MCF 10A (cell line): ENCODE measurements at regions not wholly inside any gene's neighbourhood (a gene's known extent, or its start where the extent isn't known, plus 50 kb on each side); places are given as distances from the start of the nearest gene placed in this dataset.

ENCODE experiments used
- BruUV-seq: library from RNA; stranded (reverse); fragments of 400-500 nt; replicated peaks from 2 replicates; lab custom pipeline; 2021; lab: Mats Ljungman, UMichigan
- CTCF ChIA-PET: fragments of 300-600 bp; sonication (Branson Sonifier 250); formaldehyde crosslinking; extraction: SDS; loops from one replicate; lab custom pipeline; 2021; ENCODE audit warnings: antibody characterized with exemption, inconsistent platforms; lab: Yijun Ruan, JAX
- POLR2A ChIA-PET: fragments of 300-600, 350-650 bp; sonication (Branson Sonifier 250); formaldehyde crosslinking; extraction: SDS; loops from one replicate; lab custom pipeline; 2020; ENCODE audit warnings: antibody characterized with exemption, inconsistent platforms; lab: Yijun Ruan, JAX
- DNase-seq: peaks from one replicate; pipeline ENCODE4 v3.0.0-alpha.2; 2018; ENCODE audit not compliant: unreplicated experiment
- H3K27ac Mint-ChIP-seq: one replicate; pipeline ENCODE4 v1.8.0; 2022; ENCODE audit warnings: mild to moderate bottlenecking, low read depth, mixed read lengths; ENCODE audit not compliant: unreplicated experiment
- H3K27me3 Mint-ChIP-seq: one replicate; pipeline ENCODE4 v1.8.0; 2022; ENCODE audit warnings: mixed read lengths; ENCODE audit not compliant: insufficient read depth, unreplicated experiment
- H3K36me3 Mint-ChIP-seq: one replicate; pipeline ENCODE4 v1.8.0; 2022; ENCODE audit warnings: mild to moderate bottlenecking, moderate library complexity, mixed read lengths; ENCODE audit not compliant: insufficient read depth, unreplicated experiment
- H3K4me1 Mint-ChIP-seq: one replicate; pipeline ENCODE4 v1.8.0; 2022; ENCODE audit warnings: mixed read lengths; ENCODE audit not compliant: insufficient read depth, unreplicated experiment
- H3K4me3 Mint-ChIP-seq: one replicate; pipeline ENCODE4 v1.8.0; 2022; ENCODE audit warnings: mild to moderate bottlenecking, moderate library complexity, mixed read lengths; ENCODE audit not compliant: unreplicated experiment
- H3K9me3 Mint-ChIP-seq: one replicate; pipeline ENCODE4 v1.8.0; 2022; ENCODE audit warnings: mixed read lengths; ENCODE audit not compliant: unreplicated experiment
- intact Hi-C: fragments of 100-400 bp; cut with micrococcal nuclease; formaldehyde crosslinking; loops from 2 replicates; pipeline ENCODE4 v1.14.1; 2022
- TF ChIP-seq, protein P1 (sequence below): fragments of 200-600 bp; IDR thresholded peaks from one replicate; pipeline ENCODE4 v1.8.0; 2022; ENCODE audit warnings: antibody characterized with exemption, mild to moderate bottlenecking; ENCODE audit not compliant: unreplicated experiment

DNA sequence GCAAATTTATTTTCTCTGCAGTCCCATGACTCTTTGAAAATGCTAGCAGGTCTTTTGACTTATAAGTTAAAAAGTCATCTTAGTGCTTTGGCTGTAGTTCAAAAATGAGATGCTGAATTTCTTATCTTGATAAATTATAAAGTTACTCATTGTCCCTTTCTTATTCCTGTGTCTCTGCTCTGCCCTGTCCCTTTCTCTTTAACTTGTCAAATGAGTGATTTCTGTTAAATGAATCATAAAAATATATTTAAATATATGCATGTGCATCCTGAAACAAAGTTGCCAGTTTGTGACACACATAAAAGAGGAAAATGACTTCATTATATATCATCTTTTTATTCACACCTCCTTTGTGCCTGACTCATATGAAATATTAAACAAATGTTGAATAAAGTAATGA is 1097.3 kb upstream of the EPHA6 start:
- ChIA-PET POLR2A (no interaction called here), CTCF (no interaction called here)
- intact Hi-C loops = no loop called here
- no peak overlapping the region for H3K27ac Mint-ChIP-seq
- no TSS peak for BruUV-seq
- no peaks in the 10 kb centered on the region for H3K9me3 Mint-ChIP-seq
- TF ChIP-seq, protein P1, sequence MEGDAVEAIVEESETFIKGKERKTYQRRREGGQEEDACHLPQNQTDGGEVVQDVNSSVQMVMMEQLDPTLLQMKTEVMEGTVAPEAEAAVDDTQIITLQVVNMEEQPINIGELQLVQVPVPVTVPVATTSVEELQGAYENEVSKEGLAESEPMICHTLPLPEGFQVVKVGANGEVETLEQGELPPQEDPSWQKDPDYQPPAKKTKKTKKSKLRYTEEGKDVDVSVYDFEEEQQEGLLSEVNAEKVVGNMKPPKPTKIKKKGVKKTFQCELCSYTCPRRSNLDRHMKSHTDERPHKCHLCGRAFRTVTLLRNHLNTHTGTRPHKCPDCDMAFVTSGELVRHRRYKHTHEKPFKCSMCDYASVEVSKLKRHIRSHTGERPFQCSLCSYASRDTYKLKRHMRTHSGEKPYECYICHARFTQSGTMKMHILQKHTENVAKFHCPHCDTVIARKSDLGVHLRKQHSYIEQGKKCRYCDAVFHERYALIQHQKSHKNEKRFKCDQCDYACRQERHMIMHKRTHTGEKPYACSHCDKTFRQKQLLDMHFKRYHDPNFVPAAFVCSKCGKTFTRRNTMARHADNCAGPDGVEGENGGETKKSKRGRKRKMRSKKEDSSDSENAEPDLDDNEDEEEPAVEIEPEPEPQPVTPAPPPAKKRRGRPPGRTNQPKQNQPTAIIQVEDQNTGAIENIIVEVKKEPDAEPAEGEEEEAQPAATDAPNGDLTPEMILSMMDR = no peak
- no peaks in the 10 kb centered on the region for H3K4me1 Mint-ChIP-seq
- peaks cover 85% of the 10 kb centered on the region for H3K27me3 Mint-ChIP-seq
- no peak for DNase-seq
- H3K36me3 Mint-ChIP-seq = no peaks in the 10 kb centered on the region
- no peak overlapping the region for H3K4me3 Mint-ChIP-seq

DNA sequence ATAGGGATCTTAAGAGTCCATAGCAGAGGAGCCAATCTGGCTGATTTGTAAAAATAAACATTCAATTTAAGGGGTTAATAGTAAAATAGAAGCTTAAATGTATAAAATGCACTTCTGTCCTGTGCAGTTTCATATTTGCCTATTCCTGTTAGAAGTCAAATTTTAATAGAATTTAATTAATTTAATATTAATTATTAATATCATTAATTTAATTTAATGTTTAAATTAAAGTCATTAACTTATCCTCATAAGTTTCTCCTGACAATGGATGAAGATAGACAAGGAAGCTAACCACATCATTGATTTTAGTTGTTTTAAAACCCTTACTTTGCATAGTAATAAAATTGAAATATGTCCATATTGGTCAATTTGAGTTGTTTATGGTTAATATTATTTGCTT is 1096.2 kb upstream of the EPHA6 start:
- no peak for DNase-seq
- intact Hi-C loops = no loop called here
- H3K27me3 Mint-ChIP-seq = peaks cover 87% of the 10 kb centered on the region
- no peaks in the 10 kb centered on the region for H3K4me1 Mint-ChIP-seq
- no peaks in the 10 kb centered on the region for H3K9me3 Mint-ChIP-seq
- no peak overlapping the region for H3K27ac Mint-ChIP-seq
- no peaks in the 10 kb centered on the region for H3K36me3 Mint-ChIP-seq
- ChIA-PET CTCF (interaction anchor here (0.6 kb wide), 1 partner anchor 441 kb away, joined by 3 read pairs; no protein-coding TSS in a partner anchor), POLR2A (no interaction called here)
- no peak overlapping the region for H3K4me3 Mint-ChIP-seq
- TF ChIP-seq, protein P1 = no peak
- no TSS peak for BruUV-seq

- peaks cover 76% of the 10 kb centered on the region for H3K27me3 Mint-ChIP-seq
- no TSS peak for BruUV-seq
- no peaks in the 10 kb centered on the region for H3K36me3 Mint-ChIP-seq
- CTCF ChIA-PET = no interaction called here
- H3K4me3 Mint-ChIP-seq = no peak overlapping the region
- H3K27ac Mint-ChIP-seq = no peak overlapping the region
- TF ChIP-seq, protein P1 = no peak
- DNase-seq = no peak
- POLR2A ChIA-PET = no interaction called here
- no peaks in the 10 kb centered on the region for H3K4me1 Mint-ChIP-seq
- intact Hi-C loops = no loop called here
- no peaks in the 10 kb centered on the region for H3K9me3 Mint-ChIP-seq
Measured at GRCh38 chr3:95719481-95719880, 1094.9 kb upstream of the EPHA6 start.

DNA sequence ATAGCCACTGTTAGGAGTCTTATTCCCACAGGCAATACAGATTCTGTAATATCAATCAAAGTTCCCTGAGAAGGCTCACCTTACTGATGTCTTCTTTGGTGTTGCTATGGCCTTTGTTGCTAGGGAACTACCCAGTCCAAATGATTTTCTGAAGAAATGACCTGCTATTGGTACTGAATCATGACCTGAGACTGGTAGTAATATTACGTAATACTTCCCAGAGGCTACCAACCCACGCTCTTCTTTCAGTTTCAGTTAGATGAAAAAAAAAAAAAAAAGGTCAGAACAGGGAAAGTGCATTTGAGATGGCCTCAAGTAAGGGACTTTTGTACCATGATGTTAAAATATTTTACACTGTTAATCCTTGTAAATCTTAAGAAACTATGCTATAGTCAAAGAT is 1092.5 kb upstream of the EPHA6 start:
- no peaks in the 10 kb centered on the region for H3K4me1 Mint-ChIP-seq
- intact Hi-C loops = no loop called here
- H3K4me3 Mint-ChIP-seq = no peak overlapping the region
- H3K36me3 Mint-ChIP-seq = no peaks in the 10 kb centered on the region
- no peaks in the 10 kb centered on the region for H3K9me3 Mint-ChIP-seq
- H3K27me3 Mint-ChIP-seq = peaks cover 51% of the 10 kb centered on the region
- peak; percentile 50 for DNase-seq
- CTCF ChIA-PET = no interaction called here
- POLR2A ChIA-PET = no interaction called here
- TF ChIP-seq, protein P1 = no peak
- no TSS peak for BruUV-seq
- H3K27ac Mint-ChIP-seq = no peak overlapping the region
